ENCODE measurements at regions not wholly inside any gene's neighbourhood (a gene's known extent, or its start where the extent isn't known, plus 50 kb on each side); places are given as distances from the start of the nearest gene placed in this dataset.

- TF ChIP-seq CHD1 (IDR thresholded peaks at IDR 0.05; ENCODE audit: low read depth, low read length) (no peak), KDM1A (IDR thresholded peaks at IDR 0.05; ENCODE audit: borderline replicate concordance, low read length) (no peak), POLR2A (IDR thresholded peaks at IDR 0.05; ENCODE audit: control extremely low read depth in 1 of 2, low read depth in 2 of 2, low read length in 2 of 2) (no peak)
These were observed 1907.9 kb downstream of the MRPL39 start (continued) for GRCh38 chr21:23699402-23699801.
